HCT116 (cell line): ENCODE measurements at regions not wholly inside any gene's neighbourhood (a gene's known extent, or its start where the extent isn't known, plus 50 kb on each side); places are given as distances from the start of the nearest gene placed in this dataset.

Source experiments
- ATAC-seq: fragments of 200-7000 bp; cut with Tn5 transposase; 2 replicates; pipeline ENCODE4 v1.9.1; 2020; ENCODE audit warnings: mild to moderate bottlenecking, moderate library complexity
- BruUV-seq: library from RNA; stranded (reverse); fragments of 400-500 nt; replicated peaks from 2 replicates; lab custom pipeline; 2021; lab: Mats Ljungman, UMichigan
- CTCF ChIA-PET: fragments of 300-600 bp; sonication (Branson Sonifier 250); formaldehyde crosslinking; loops from one replicate; lab custom pipeline; 2021; ENCODE audit warnings: antibody characterized with exemption; lab: Charles Lee
- POLR2A ChIA-PET: fragments of 300-600, 350-600 bp; sonication (Branson Sonifier 250); formaldehyde crosslinking; loops from one replicate; lab custom pipeline; 2021; ENCODE audit warnings: antibody characterized with exemption; lab: Charles Lee
- RAD21 ChIA-PET, 2 experiments: fragments of 300-600 bp; sonication (Branson Sonifier 250); formaldehyde crosslinking; loops; one replicate each; lab custom pipeline; 2023; ENCODE audit warnings: low total read pairs in 2 of 2; ENCODE audit not compliant: uncharacterized antibody in 2 of 2, unreplicated experiment in 2 of 2, low non-redundant PET in 1 of 2; lab: Charles Lee
- DNase-seq: peaks from one replicate; pipeline ENCODE4 v3.0.0-alpha.2; 2010; ENCODE audit warnings: low read depth, low spot score
- H2AFZ ChIP-seq: fragments of 200-600 bp; shearing (Covaris generic), sonication (generic); 2 replicates; pipeline ENCODE4 v1.6.1; 2017; ENCODE audit warnings: low read depth, mixed run types, mixed read lengths, antibody characterized with exemption, low read length; ENCODE audit not compliant: poor library complexity, severe bottlenecking
- H3K27ac ChIP-seq: 2 replicates; pipeline ENCODE4 v1.5.1; 2012; ENCODE audit warnings: low read depth, low read length
- H3K27me3 ChIP-seq: fragments of 200-600 bp; sonication (generic); 2 replicates; pipeline ENCODE4 v1.6.1; 2016; ENCODE audit warnings: mixed run types, low read length, mixed read lengths; ENCODE audit not compliant: insufficient read depth
- H3K36me3 ChIP-seq, 2 experiments: fragments of 200-500 bp in 1 of 2; fragments of 200-600 bp in 1 of 2; sonication (Bioruptor generic) in 1 of 2; sonication (generic) in 1 of 2; 2 replicates each; pipeline versions ENCODE4 v1.5.1 to v1.6.1; 2014 to 2016; ENCODE audit warnings: low read length in 2 of 2, inconsistent platforms in 1 of 2, mixed read lengths in 1 of 2, mixed run types in 1 of 2; ENCODE audit not compliant: insufficient read depth in 2 of 2, control insufficient read depth in 1 of 2
- H3K4me1 ChIP-seq, 2 experiments: fragments of 200-600 bp in 1 of 2; sonication (generic) in 1 of 2; 2 replicates each; pipeline versions ENCODE4 v1.5.1 to v1.6.1; 2012 to 2017; ENCODE audit warnings: low read length in 2 of 2, inconsistent platforms in 1 of 2, mild to moderate bottlenecking in 1 of 2, mixed read lengths in 1 of 2, mixed run types in 1 of 2, moderate library complexity in 1 of 2; ENCODE audit not compliant: insufficient read depth in 2 of 2, control insufficient read depth in 1 of 2
- H3K4me2 ChIP-seq: fragments of 200-600 bp; sonication (generic); 2 replicates; pipeline ENCODE4 v1.6.1; 2017; ENCODE audit warnings: mixed run types, low read length, mixed read lengths
- H3K4me3 ChIP-seq, 2 experiments: fragments of 200-600 bp in 1 of 2; sonication (generic) in 1 of 2; replicated peaks in 1 of 2; 2 replicates each; pipeline ENCODE4 v1.5.1; 2011 to 2016; ENCODE audit warnings: low read length in 2 of 2, control low read depth in 1 of 2, low read depth in 1 of 2, mild to moderate bottlenecking in 1 of 2, mixed read lengths in 1 of 2, mixed run types in 1 of 2
- H3K79me2 ChIP-seq: fragments of 200-600 bp; sonication (generic); 2 replicates; pipeline ENCODE4 v1.6.1; 2017; ENCODE audit warnings: mild to moderate bottlenecking, mixed run types, low read length, moderate library complexity, mixed read lengths; ENCODE audit not compliant: insufficient read depth
- H3K9ac ChIP-seq: fragments of 200-600 bp; sonication (generic); 2 replicates; pipeline ENCODE4 v1.6.1; 2016; ENCODE audit warnings: low read length, mixed read lengths
- H3K9me2 ChIP-seq: fragments of 200-600 bp; sonication (generic), shearing (Covaris generic); 2 replicates; pipeline ENCODE4 v1.6.1; 2017; ENCODE audit warnings: mixed run types, mild to moderate bottlenecking, moderate library complexity; ENCODE audit not compliant: insufficient read depth
- H3K9me3 ChIP-seq, 2 experiments: fragments of 200-500 bp in 1 of 2; fragments of 200-600 bp in 1 of 2; sonication (Bioruptor generic) in 1 of 2; sonication (generic) in 1 of 2; 2 replicates each; pipeline ENCODE4 v1.6.1; 2014 to 2017; ENCODE audit warnings: low read length in 2 of 2, mixed read lengths in 2 of 2, inconsistent platforms in 1 of 2, low read depth in 1 of 2, mild to moderate bottlenecking in 1 of 2, mixed run types in 1 of 2, moderate library complexity in 1 of 2; ENCODE audit not compliant: control insufficient read depth in 1 of 2, insufficient read depth in 1 of 2
- H4K20me1 ChIP-seq: fragments of 200-600 bp; sonication (generic), shearing (Covaris generic); 2 replicates; pipeline ENCODE4 v1.6.1; 2017; ENCODE audit warnings: mixed run types, mild to moderate bottlenecking, moderate library complexity; ENCODE audit not compliant: insufficient read depth
- CBX3 ChIP-seq: IDR thresholded peaks from 2 replicates; pipeline ENCODE4 v1.6.1; 2012; ENCODE audit warnings: low read depth
- EGR1 ChIP-seq: IDR thresholded peaks from 2 replicates; pipeline ENCODE4 v1.6.1; 2012; ENCODE audit warnings: low read depth
- FOSL1 ChIP-seq: IDR thresholded peaks from 2 replicates; pipeline ENCODE4 v1.6.1; 2012; ENCODE audit warnings: low read depth
- SIN3A ChIP-seq: IDR thresholded peaks from 2 replicates; pipeline ENCODE4 v1.6.1; 2012; ENCODE audit warnings: low read depth
- SRF ChIP-seq: IDR thresholded peaks from 2 replicates; pipeline ENCODE4 v1.6.1; 2012; ENCODE audit warnings: low read depth
- YY1 ChIP-seq: IDR thresholded peaks from 2 replicates; pipeline ENCODE4 v1.6.1; 2011; ENCODE audit warnings: low read length, low read depth, moderate library complexity, mild to moderate bottlenecking; ENCODE audit not compliant: insufficient replicate concordance; ENCODE audit errors: extremely low read depth
- ZFX ChIP-seq: fragments of 450-650 bp; IDR thresholded peaks from 2 replicates; pipeline ENCODE4 v1.6.1; 2017
- ZNF274 ChIP-seq: fragments of 200-500 bp; sonication (Bioruptor generic); IDR thresholded peaks from 2 replicates; pipeline ENCODE4 v1.6.1; 2014; ENCODE audit warnings: mild to moderate bottlenecking, low read depth, low read length, inconsistent platforms
- intact Hi-C: fragments of 100-400 bp; cut with micrococcal nuclease; formaldehyde crosslinking; loops from 2 replicates; pipeline ENCODE4 v1.10.0; 2022
- TF ChIP-seq, protein P1 (sequence below): IDR thresholded peaks from 2 replicates; pipeline ENCODE4 v1.6.1; 2012; ENCODE audit warnings: low read depth

DNA sequence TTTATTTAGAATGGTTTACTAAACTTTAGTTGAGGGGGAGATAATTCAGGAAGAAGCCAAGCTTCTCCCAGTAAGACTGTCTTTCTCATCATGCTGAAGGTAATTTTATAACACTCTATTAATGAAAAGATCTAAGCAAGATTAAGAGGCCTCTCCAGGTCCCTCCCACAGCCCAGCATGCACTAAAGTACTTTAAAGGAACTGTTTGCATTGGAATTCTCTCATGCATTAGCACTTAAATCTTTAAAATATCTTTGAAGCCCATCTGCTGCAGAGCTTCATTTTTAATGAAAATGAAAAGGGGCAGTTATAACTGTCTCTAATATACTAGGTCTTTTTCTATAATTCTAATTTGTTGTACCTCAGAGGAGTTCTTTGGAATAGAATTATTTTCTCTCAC, 1379.1 kb upstream of the ADGRL4 start:
- TF ChIP-seq ZNF274 (no peak), FOSL1 (no peak)
- Histone ChIP-seq H4K20me1 (no peaks in the 10 kb centered on the region), H3K79me2 (no peaks in the 10 kb centered on the region), H3K9me3 (0 out of 4 replicates have a peak, but pooled peaks cover 0 to 6% of the 10 kb centered on the region in 2 experiments), H3K4me2 (no peak overlapping the region), H3K27me3 (no peaks in the 10 kb centered on the region), H2AFZ (no peak overlapping the region), H3K9me2 (no peaks in the 10 kb centered on the region), H3K4me3 (no peak overlapping the region), H3K9ac (no peak overlapping the region), H3K36me3 (no peaks in the 10 kb centered on the region), H3K4me1 (no peaks in the 10 kb centered on the region), H3K27ac (no peak overlapping the region)
- ATAC-seq (no peak), DNase-seq (no peak)
- BruUV-seq: no TSS peak
- ChIA-PET POLR2A (no interaction called here), RAD21 (no interaction called here), CTCF (no interaction called here)
- intact Hi-C loops: no loop called here

DNA sequence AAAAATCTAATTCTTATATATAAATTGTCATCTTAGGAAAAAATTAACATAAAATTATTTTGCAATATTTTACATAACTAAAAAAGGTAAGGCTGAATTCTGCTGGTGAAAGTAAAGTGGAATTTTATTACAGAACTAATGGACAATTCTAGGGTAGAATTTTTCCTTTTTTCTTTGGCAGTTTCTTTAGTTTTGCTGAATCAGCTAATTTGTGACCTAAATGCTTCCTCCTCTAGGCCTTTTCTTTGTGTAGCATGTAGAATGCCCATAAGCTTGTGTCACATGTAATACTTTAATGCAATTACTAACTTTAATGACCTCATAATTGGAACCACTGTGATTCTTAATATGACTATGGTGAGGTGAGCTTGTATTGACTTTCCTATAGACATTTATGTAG, 1378.4 kb upstream of the ADGRL4 start:
- H2AFZ ChIP-seq: no peak overlapping the region
- no peak for DNase-seq
- H3K9me2 ChIP-seq: no peaks in the 10 kb centered on the region
- no peak overlapping the region for H3K9ac ChIP-seq
- H3K27ac ChIP-seq: no peak overlapping the region
- POLR2A ChIA-PET: no interaction called here
- no peaks in the 10 kb centered on the region for H3K4me1 ChIP-seq
- H3K36me3 ChIP-seq: no peaks in the 10 kb centered on the region
- 0 out of 4 replicates have a peak, but pooled peaks cover 0 to 6% of the 10 kb centered on the region in 2 experiments for H3K9me3 ChIP-seq
- TF ChIP-seq ZFX (no peak), FOSL1 (no peak), EGR1 (no peak), CBX3 (no peak), YY1 (no peak), SIN3A (no peak), SRF (no peak)
- TF ChIP-seq, protein P1, sequence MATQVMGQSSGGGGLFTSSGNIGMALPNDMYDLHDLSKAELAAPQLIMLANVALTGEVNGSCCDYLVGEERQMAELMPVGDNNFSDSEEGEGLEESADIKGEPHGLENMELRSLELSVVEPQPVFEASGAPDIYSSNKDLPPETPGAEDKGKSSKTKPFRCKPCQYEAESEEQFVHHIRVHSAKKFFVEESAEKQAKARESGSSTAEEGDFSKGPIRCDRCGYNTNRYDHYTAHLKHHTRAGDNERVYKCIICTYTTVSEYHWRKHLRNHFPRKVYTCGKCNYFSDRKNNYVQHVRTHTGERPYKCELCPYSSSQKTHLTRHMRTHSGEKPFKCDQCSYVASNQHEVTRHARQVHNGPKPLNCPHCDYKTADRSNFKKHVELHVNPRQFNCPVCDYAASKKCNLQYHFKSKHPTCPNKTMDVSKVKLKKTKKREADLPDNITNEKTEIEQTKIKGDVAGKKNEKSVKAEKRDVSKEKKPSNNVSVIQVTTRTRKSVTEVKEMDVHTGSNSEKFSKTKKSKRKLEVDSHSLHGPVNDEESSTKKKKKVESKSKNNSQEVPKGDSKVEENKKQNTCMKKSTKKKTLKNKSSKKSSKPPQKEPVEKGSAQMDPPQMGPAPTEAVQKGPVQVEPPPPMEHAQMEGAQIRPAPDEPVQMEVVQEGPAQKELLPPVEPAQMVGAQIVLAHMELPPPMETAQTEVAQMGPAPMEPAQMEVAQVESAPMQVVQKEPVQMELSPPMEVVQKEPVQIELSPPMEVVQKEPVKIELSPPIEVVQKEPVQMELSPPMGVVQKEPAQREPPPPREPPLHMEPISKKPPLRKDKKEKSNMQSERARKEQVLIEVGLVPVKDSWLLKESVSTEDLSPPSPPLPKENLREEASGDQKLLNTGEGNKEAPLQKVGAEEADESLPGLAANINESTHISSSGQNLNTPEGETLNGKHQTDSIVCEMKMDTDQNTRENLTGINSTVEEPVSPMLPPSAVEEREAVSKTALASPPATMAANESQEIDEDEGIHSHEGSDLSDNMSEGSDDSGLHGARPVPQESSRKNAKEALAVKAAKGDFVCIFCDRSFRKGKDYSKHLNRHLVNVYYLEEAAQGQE: no peak
- intact Hi-C loops: no loop called here
- no TSS peak for BruUV-seq
- H4K20me1 ChIP-seq: no peaks in the 10 kb centered on the region
- ATAC-seq: no peak
- no peaks in the 10 kb centered on the region for H3K79me2 ChIP-seq
- H3K27me3 ChIP-seq: no peaks in the 10 kb centered on the region
- H3K4me2 ChIP-seq: no peak overlapping the region
- H3K4me3 ChIP-seq: no peak overlapping the region
- RAD21 ChIA-PET: no interaction called here
- CTCF ChIA-PET: no interaction called here
